ENCODE measurements at regions not wholly inside any gene's neighbourhood (a gene's known extent, or its start where the extent isn't known, plus 50 kb on each side); places are given as distances from the start of the nearest gene placed in this dataset.

DNA sequence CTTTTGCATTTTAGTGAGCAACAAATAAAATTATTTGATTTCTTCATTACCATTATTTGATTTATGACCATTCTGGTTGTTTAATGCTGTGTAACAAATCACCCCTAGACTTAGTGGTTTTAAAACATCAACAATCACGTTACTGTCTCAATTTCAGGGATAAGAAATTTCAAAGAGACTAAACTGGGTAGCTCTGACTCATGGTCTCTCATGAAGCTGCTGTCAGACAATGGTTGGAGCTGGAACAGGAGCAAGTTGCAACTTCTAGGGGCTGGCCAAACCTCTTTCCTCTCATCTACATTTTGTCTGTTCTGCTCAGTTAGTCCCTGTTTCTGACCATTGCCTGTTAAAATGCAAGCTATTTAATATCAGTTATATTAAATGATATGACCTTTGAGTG is 517.0 kb downstream of the KCNH5 start:
- TF ChIP-seq CTCF (IDR thresholded peaks at IDR 0.05) (no peak), POLR2A (IDR thresholded peaks at IDR 0.05) (no peak)

All from heart left ventricle (tissue), 13 donors.